ENCODE measurements at regions not wholly inside any gene's neighbourhood (a gene's known extent, or its start where the extent isn't known, plus 50 kb on each side); places are given as distances from the start of the nearest gene placed in this dataset.
A peak's percentile ranks its signal among the peaks of the same experiment; 100 is the strongest.
"Not testable (repeated sequence)": the region's sequence is repeated elsewhere in the genome, so short reads cannot be mapped to it uniquely, and the experiment has no call there.

DNA sequence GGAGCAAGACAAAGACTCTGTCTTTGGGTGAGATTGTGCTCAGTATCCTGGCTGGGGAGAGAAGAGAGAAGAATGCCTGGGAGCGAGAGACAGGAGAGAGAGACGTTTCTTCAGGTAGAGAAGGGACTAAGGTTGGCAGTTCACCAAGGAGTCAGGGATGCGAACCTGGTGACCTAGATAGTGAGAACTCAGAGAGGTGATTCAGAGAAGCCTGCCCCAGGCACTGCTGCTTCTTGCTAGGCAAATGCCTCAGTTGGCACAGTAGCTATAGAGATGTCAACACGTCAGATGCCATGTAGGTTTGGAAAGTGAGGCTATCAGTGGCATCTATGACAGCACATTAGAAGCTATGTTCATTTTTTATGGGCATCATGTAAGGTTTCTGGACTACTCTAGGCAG, 231.6 kb upstream of the VLDLR start:
- ATAC-seq (peak in 1 of 2 donors; percentile 11), DNase-seq (ENCODE audit: low spot score) (no peak)
- Mint-ChIP-seq H3K27me3 (peaks cover 9 to 28% of the 10 kb centered on the region in 2 donors), H3K27ac (no peak overlapping the region), H3K4me3 (no peak overlapping the region), H3K36me3 (no peaks in the 10 kb centered on the region), H3K9me3 (peaks cover 5% of the 10 kb centered on the region), H3K4me1 (ENCODE audit: low read depth in 2 of 2) (no peaks in the 10 kb centered on the region)

DNA sequence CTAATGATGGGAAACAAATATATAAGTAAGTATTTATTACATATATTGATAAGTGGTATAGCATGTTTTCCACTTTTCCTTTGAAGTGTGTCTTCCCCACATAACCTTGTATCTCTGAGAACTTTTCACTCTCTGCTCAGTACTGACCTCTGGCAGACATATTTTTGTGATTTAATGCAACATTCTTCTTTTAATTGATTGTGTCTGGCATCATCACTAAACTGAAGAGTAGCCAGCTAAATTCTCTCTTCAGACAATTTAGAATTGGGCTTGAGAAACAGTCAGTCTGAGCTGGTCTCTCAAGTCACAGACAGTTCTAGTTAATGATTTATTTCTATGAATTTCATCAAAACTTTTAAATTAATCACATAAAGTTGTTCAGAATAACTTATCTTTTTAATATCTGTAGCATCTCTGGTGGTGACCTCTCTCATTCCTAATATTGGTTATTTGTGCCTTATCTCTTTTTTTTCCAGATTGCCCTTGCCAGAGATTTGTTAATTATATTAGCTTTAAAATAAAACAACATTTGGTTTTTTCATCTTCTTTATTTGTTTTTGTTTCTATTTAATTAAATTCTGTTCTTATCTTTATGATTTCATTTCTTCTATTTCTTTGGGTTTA, 230.0 kb upstream of the VLDLR start:
- H3K4me1 Mint-ChIP-seq (ENCODE audit: low read depth in 2 of 2); H3K36me3 Mint-ChIP-seq; H3K9me3 Mint-ChIP-seq; H3K27ac Mint-ChIP-seq; ATAC-seq; H3K4me3 Mint-ChIP-seq; DNase-seq (ENCODE audit: low spot score): not testable (repeated sequence)
- H3K27me3 Mint-ChIP-seq = peaks cover 5 to 25% of the 10 kb centered on the region in 2 donors

- not testable (repeated sequence) for H3K4me1 Mint-ChIP-seq (ENCODE audit: low read depth in 2 of 2); H3K36me3 Mint-ChIP-seq; H3K27ac Mint-ChIP-seq; H3K9me3 Mint-ChIP-seq; H3K4me3 Mint-ChIP-seq; DNase-seq (ENCODE audit: low spot score); ATAC-seq
- H3K27me3 Mint-ChIP-seq = peaks cover 5 to 23% of the 10 kb centered on the region in 2 donors
Observed at GRCh38 chr9:2394087-2394741, 227.4 kb upstream of the VLDLR start.

DNA sequence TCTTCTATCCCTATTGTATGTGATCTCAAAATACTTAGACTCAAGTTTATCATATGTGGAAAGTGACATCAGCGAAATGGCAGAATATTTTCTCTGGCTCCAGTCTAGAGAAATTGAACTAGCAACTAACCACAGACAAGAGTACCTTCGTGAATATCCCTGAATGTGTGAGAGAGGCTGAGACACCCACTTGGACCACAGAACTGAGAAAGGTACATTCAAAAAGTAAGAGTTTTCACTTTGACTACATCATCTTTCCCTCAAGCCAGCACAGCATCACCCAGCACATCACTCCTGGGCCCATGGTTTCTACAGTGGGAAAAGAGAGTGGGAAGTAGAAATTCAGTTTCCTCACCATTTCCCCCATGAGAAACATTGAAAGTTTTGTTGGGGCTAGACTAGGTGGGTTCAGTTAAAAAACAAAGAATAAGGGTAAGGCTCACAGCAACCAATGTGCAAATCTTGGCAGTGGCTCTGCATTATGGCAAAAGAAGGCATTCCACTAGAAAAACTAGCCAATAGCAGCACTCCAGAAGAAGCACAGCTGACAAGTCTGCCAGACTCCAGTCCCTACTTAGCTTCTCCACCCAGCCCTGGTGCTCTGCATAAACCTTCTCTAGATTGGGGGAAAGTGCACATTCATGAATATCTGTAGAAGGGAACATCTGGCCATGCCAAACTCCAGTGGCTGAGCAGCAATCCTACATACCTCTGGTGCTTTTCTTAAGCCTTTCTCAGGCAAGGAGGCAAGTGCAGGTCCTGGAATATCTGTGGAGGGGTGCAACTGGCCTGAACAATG, 225.6 kb upstream of the VLDLR start:
- Mint-ChIP-seq H3K27me3 (peaks cover 5 to 22% of the 10 kb centered on the region in 2 donors), H3K36me3 (no peaks in the 10 kb centered on the region), H3K4me3 (no peak overlapping the region), H3K27ac (no peak overlapping the region), H3K4me1 (ENCODE audit: low read depth in 2 of 2) (no peaks in the 10 kb centered on the region), H3K9me3 (peaks cover 4% of the 10 kb centered on the region)
- ATAC-seq (no peak), DNase-seq (ENCODE audit: low spot score) (no peak)

DNA sequence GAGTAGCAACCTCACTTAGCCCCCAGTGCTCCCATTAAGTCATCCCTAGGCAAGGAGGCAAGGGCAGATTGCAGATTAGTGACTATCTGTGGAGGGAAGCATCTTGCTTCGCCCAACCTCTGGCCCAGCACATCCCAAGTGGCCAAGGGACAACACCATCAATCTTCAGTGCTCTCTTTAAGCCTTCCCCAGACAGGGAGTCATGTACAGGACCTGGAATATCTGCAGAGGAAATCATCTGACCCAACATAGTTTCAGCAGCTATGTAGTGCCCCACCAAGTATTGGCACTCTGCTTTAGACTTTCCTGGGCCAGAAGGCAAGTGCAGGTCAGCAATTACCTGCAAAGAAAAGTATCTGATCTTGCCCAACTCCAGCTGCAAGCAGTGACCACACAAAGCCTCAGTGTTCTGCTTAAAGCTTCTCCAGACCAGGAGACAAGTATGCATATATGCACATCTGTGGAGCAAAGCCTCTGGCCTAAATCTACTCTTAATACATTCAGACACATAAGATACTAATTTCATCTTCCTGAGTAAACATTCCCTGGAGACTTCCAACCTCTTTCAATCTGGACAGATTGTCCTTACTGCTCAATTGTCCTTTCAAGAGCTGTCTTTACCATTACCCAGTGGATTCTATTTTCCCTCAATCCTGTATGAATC, 224.8 kb upstream of the VLDLR start:
- Mint-ChIP-seq H3K27ac (no peak overlapping the region), H3K4me1 (ENCODE audit: low read depth in 2 of 2) (no peaks in the 10 kb centered on the region), H3K27me3 (peaks cover 5 to 27% of the 10 kb centered on the region in 2 donors), H3K36me3 (no peaks in the 10 kb centered on the region), H3K9me3 (peaks cover 4% of the 10 kb centered on the region), H3K4me3 (no peak overlapping the region)
- ATAC-seq (no peak), DNase-seq (ENCODE audit: low spot score) (no peak)

DNA sequence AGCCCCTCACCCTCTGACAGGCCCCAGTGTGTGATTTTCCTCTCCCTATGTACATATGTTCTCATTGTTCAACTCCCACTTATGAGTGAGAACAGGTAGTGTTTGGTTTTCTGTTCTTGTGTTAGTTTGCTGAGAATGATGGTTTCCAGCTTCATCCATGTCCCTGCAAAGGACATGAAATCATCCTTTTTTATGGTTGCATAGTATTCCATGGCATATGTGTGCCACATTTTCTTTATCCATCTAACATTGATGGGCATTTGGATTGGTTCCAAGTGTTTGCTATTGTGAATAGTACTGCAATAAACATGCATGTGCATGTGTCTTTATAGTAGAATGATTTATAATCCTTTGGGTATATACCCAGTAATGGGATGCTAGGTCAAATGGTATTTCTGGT, 223.7 kb upstream of the VLDLR start:
- H3K36me3 Mint-ChIP-seq; H3K27ac Mint-ChIP-seq; H3K4me3 Mint-ChIP-seq; DNase-seq (ENCODE audit: low spot score); H3K9me3 Mint-ChIP-seq; ATAC-seq; H3K4me1 Mint-ChIP-seq (ENCODE audit: low read depth in 2 of 2): not testable (repeated sequence)
- H3K27me3 Mint-ChIP-seq = peaks cover 9 to 38% of the 10 kb centered on the region in 2 donors

GRCh38 chr9:2401746-2402145, 219.8 kb upstream of the VLDLR start:
- ATAC-seq; H3K27ac Mint-ChIP-seq; DNase-seq (ENCODE audit: low spot score); H3K4me3 Mint-ChIP-seq; H3K4me1 Mint-ChIP-seq (ENCODE audit: low read depth in 2 of 2); H3K36me3 Mint-ChIP-seq: not testable (repeated sequence)
- peaks cover 9 to 33% of the 10 kb centered on the region in 2 donors for H3K27me3 Mint-ChIP-seq
- peaks cover 11% of the 10 kb centered on the region for H3K9me3 Mint-ChIP-seq

DNA sequence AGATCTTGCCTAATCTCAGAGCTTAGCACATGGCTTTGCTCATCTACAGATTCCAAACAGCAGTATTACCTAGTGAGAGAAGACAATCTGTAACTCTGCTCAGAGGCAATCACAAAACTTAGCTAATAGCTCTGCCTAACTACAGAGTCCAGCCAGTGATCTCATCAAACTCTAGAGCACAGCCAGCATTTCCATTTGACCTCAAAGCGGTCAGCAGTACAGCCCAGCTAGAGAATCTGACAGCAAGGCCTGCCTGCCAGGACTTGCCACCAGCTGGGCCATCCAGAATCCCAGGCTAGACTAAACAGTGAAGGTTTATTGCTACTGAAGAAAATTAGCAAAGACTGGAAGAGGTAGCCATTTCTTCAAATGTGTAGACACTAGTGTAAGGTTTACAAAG, 217.9 kb upstream of the VLDLR start:
- DNase-seq (ENCODE audit: low spot score) = no peak
- no peaks in the 10 kb centered on the region for H3K4me1 Mint-ChIP-seq (ENCODE audit: low read depth in 2 of 2)
- H3K36me3 Mint-ChIP-seq = peaks cover 10% of the 10 kb centered on the region
- H3K27ac Mint-ChIP-seq = no peak overlapping the region
- no peak for ATAC-seq
- no peak overlapping the region for H3K4me3 Mint-ChIP-seq
- H3K27me3 Mint-ChIP-seq = peaks cover 9 to 33% of the 10 kb centered on the region in 2 donors
- peaks cover 7% of the 10 kb centered on the region for H3K9me3 Mint-ChIP-seq

- Mint-ChIP-seq H3K27ac (no peak overlapping the region), H3K4me1 (ENCODE audit: low read depth in 2 of 2) (no peaks in the 10 kb centered on the region), H3K4me3 (no peak overlapping the region), H3K27me3 (peaks cover 9 to 31% of the 10 kb centered on the region in 2 donors), H3K36me3 (peaks cover 10% of the 10 kb centered on the region), H3K9me3 (peaks cover 7% of the 10 kb centered on the region)
- DNase-seq (ENCODE audit: low spot score) = no peak
- peak in 1 of 2 donors; percentile 28 for ATAC-seq
Observed at GRCh38 chr9:2406252-2406651, 215.3 kb upstream of the VLDLR start.

GRCh38 chr9:2407450-2407849, 214.1 kb upstream of the VLDLR start:
- Mint-ChIP-seq H3K9me3 (peaks cover 10% of the 10 kb centered on the region), H3K4me3 (no peak overlapping the region), H3K27ac (no peak overlapping the region), H3K27me3 (peaks cover 6 to 27% of the 10 kb centered on the region in 2 donors), H3K4me1 (ENCODE audit: low read depth in 2 of 2) (no peaks in the 10 kb centered on the region), H3K36me3 (peaks cover 6% of the 10 kb centered on the region)
- DNase-seq (ENCODE audit: low spot score) (no peak), ATAC-seq (peak in 1 of 2 donors; percentile 48)

DNA sequence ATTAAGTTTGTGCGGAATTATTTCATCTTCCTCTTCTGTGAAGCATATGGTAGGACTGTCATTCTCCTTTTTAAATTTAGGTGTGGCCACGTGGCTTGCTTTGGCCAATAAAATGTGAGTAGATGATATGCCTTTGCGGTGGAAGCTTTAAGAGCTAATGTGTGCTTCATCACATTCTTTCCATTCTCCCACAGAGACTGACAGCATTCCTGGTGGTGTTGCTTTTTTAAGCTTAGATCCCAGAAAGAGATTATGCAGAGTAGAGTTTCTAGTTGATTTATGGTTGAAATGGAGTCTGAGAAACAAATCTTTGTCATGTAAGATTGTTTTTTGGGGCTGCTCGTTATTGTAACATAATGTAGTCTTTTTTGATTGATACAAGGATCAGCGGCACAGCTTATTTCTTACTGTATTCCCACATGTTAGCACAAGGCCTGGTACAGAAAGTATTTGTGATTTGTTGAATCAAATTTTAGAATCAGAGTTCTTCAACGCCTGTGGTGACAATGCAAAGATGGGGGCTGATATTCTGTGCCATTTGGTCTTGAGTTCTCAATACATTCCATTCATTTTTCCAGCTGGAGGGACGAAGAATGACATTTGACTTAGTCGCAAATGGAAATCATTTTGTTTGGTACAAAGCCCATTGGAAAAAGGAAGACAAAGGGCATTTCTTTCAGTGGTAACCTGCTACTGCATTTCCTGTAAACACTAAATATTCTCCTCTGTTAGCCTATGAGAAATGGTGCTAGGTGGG, 209.9 kb upstream of the VLDLR start:
- Mint-ChIP-seq H3K4me3 (no peak overlapping the region), H3K36me3 (no peaks in the 10 kb centered on the region), H3K27ac (no peak overlapping the region), H3K4me1 (ENCODE audit: low read depth in 2 of 2) (no peaks in the 10 kb centered on the region), H3K27me3 (peaks cover 6 to 21% of the 10 kb centered on the region in 2 donors), H3K9me3 (peaks cover 3% of the 10 kb centered on the region)
- no peak for ATAC-seq
- DNase-seq (ENCODE audit: low spot score) = no peak

- Mint-ChIP-seq H3K4me3 (no peak overlapping the region), H3K27me3 (peaks cover 10 to 33% of the 10 kb centered on the region in 2 donors), H3K27ac (no peak overlapping the region), H3K36me3 (no peaks in the 10 kb centered on the region), H3K4me1 (ENCODE audit: low read depth in 2 of 2) (no peaks in the 10 kb centered on the region), H3K9me3 (peaks cover 3% of the 10 kb centered on the region)
- ATAC-seq = no peak
- no peak for DNase-seq (ENCODE audit: low spot score)
Observed at GRCh38 chr9:2413160-2413805, 208.3 kb upstream of the VLDLR start.

GRCh38 chr9:2414465-2414864, 207.1 kb upstream of the VLDLR start:
- H3K4me1 Mint-ChIP-seq (ENCODE audit: low read depth in 2 of 2) = no peaks in the 10 kb centered on the region
- H3K27ac Mint-ChIP-seq = no peak overlapping the region
- H3K9me3 Mint-ChIP-seq = peaks cover 3% of the 10 kb centered on the region
- no peak for ATAC-seq
- peaks cover 14 to 36% of the 10 kb centered on the region in 2 donors for H3K27me3 Mint-ChIP-seq
- H3K4me3 Mint-ChIP-seq = no peak overlapping the region
- DNase-seq (ENCODE audit: low spot score) = no peak
- H3K36me3 Mint-ChIP-seq = no peaks in the 10 kb centered on the region

Data from natural killer cell treated with Interleukin-12 subunit alpha and Interleukin-12 subunit beta and Interleukin-15 and Interleukin-18, amount 100 ng/mL, for 72 hours (primary cell).